ENCODE measurements at regions not wholly inside any gene's neighbourhood (a gene's known extent, or its start where the extent isn't known, plus 50 kb on each side); places are given as distances from the start of the nearest gene placed in this dataset.

- DNase-seq: no peak
- Histone ChIP-seq H3K36me3 (no peaks in the 10 kb centered on the region), H3K9me3 (no peaks in the 10 kb centered on the region), H3K27ac (no peak overlapping the region), H3K4me3 (no peak overlapping the region), H3K27me3 (no peaks in the 10 kb centered on the region), H3K4me1 (no peaks in the 10 kb centered on the region)
- no peak for TF ChIP-seq CTCF (IDR thresholded peaks at IDR 0.05)
- TF ChIP-seq POLR2A (IDR thresholded peaks at IDR 0.05): no peak
- WGBS (ENCODE audit: insufficient coverage, low coverage, low lambda C conversion rate, missing lambda C conversion rate): 59% methylated on average over 1 of the region's 1 CpG
- no peak for ATAC-seq
- intact Hi-C loops (cut with DNase I): no loop called here
Observed at GRCh38 chr2:56739413-56739812, 555.6 kb downstream of the CCDC85A start.

- intact Hi-C loops (cut with DNase I): no loop called here
- peak in 1 of 4 donors; percentile 30 for ATAC-seq
- DNase-seq: no peak
- H3K36me3 ChIP-seq: no peaks in the 10 kb centered on the region
- no peaks in the 10 kb centered on the region for H3K27me3 ChIP-seq
- H3K27ac ChIP-seq: no peak overlapping the region
- TF ChIP-seq CTCF (IDR thresholded peaks at IDR 0.05) (no peak), POLR2A (IDR thresholded peaks at IDR 0.05) (no peak)
- H3K9me3 ChIP-seq: no peaks in the 10 kb centered on the region
- H3K4me3 ChIP-seq: no peak overlapping the region
- H3K4me1 ChIP-seq: no peaks in the 10 kb centered on the region
- 81% methylated on average over 5 of the region's 5 CpGs for WGBS (ENCODE audit: insufficient coverage, low coverage, low lambda C conversion rate, missing lambda C conversion rate)
Observed at GRCh38 chr2:56741601-56742102, 557.9 kb downstream of the CCDC85A start.

- peak; percentile 47 to 76 (median 58) for ATAC-seq
- no peaks in the 10 kb centered on the region for H3K27me3 ChIP-seq
- intact Hi-C loops (cut with DNase I): no loop called here
- H3K27ac ChIP-seq: no peak overlapping the region
- H3K4me1 ChIP-seq: no peaks in the 10 kb centered on the region
- H3K36me3 ChIP-seq: no peaks in the 10 kb centered on the region
- H3K4me3 ChIP-seq: no peak overlapping the region
- no peak for DNase-seq
- TF ChIP-seq CTCF (IDR thresholded peaks at IDR 0.05) (no peak), POLR2A (IDR thresholded peaks at IDR 0.05) (no peak)
- whole genome bisulfite sequencing (ENCODE audit: insufficient coverage, low coverage, low lambda C conversion rate, missing lambda C conversion rate): 69% methylated on average over 3 of the region's 3 CpGs
- no peaks in the 10 kb centered on the region for H3K9me3 ChIP-seq
Observed at GRCh38 chr2:56743807-56744206, 560.0 kb downstream of the CCDC85A start.

GRCh38 chr2:56749152-56749752, 565.5 kb downstream of the CCDC85A start:
- no peaks in the 10 kb centered on the region for H3K9me3 ChIP-seq
- no peak overlapping the region for H3K27ac ChIP-seq
- TF ChIP-seq POLR2A (IDR thresholded peaks at IDR 0.05): no peak
- TF ChIP-seq CTCF (IDR thresholded peaks at IDR 0.05): peak; percentile 41 to 58 (median 48)
- no peaks in the 10 kb centered on the region for H3K36me3 ChIP-seq
- DNase-seq: no peak
- H3K4me3 ChIP-seq: no peak overlapping the region
- H3K27me3 ChIP-seq: no peaks in the 10 kb centered on the region
- ATAC-seq: peak; percentile 49 to 84 (median 74)
- intact Hi-C loops (cut with DNase I): loop anchor here in 1 of 2 donors (5.0 kb wide), 1 partner anchor 567 kb away; the partner anchor contains the start of gene CCDC85A
- no peaks in the 10 kb centered on the region for H3K4me1 ChIP-seq
- 25% methylated on average over 2 of the region's 2 CpGs for WGBS (ENCODE audit: insufficient coverage, low coverage, low lambda C conversion rate, missing lambda C conversion rate)
